Keratinocyte (primary cell): ENCODE measurements at regions not wholly inside any gene's neighbourhood (a gene's known extent, or its start where the extent isn't known, plus 50 kb on each side); places are given as distances from the start of the nearest gene placed in this dataset.

Source experiments
- DNase-seq: peaks from one replicate; pipeline ENCODE4 v3.0.0-alpha.2; 2011; ENCODE audit warnings: low read depth, missing footprints, low spot score
- FAIRE-seq: peaks from 2 replicates; lab custom pipeline; 2011; peaks lifted over from hg19 to GRCh38; lab: Jason Lieb, UNC
- H2AFZ ChIP-seq: 2 replicates; pipeline ENCODE4 v1.6.0; 2012; ENCODE audit warnings: low read length, control low read depth, inconsistent platforms; ENCODE audit not compliant: control insufficient read depth
- H3K27ac ChIP-seq: 2 replicates; pipeline ENCODE4 v1.5.1; 2011; ENCODE audit warnings: low read length; ENCODE audit not compliant: control insufficient read depth, insufficient read depth
- H3K27me3 ChIP-seq: 3 replicates; pipeline ENCODE4 v1.6.0; 2011; ENCODE audit warnings: low read length; ENCODE audit not compliant: control insufficient read depth, insufficient read depth; ENCODE audit errors: extremely low read depth
- H3K36me3 ChIP-seq, 2 experiments: 2 replicates in 1 of 2; 3 replicates in 1 of 2; pipeline ENCODE4 v1.5.1; 2011; ENCODE audit warnings: low read length in 2 of 2, mild to moderate bottlenecking in 1 of 2; ENCODE audit not compliant: control insufficient read depth in 2 of 2, insufficient read depth in 2 of 2; ENCODE audit errors: extremely low read depth in 1 of 2
- H3K4me1 ChIP-seq: 3 replicates; pipeline ENCODE4 v1.5.1; 2011; ENCODE audit warnings: low read length; ENCODE audit not compliant: control insufficient read depth, insufficient read depth; ENCODE audit errors: extremely low read depth
- H3K4me2 ChIP-seq: 3 replicates; pipeline ENCODE4 v1.6.0; 2011; ENCODE audit warnings: low read depth, low read length; ENCODE audit not compliant: control insufficient read depth, insufficient read depth; ENCODE audit errors: extremely low read depth
- H3K4me3 ChIP-seq, 3 experiments: fragments of 200-600 bp in 1 of 3; sonication (generic) in 1 of 3; 2 replicates in 2 of 3; 3 replicates in 1 of 3; pipeline ENCODE4 v1.5.1; 2011 to 2016; ENCODE audit warnings: low read length in 3 of 3, mild to moderate bottlenecking in 3 of 3, control low read depth in 2 of 3, inconsistent platforms in 1 of 3, low read depth in 1 of 3, mixed read lengths in 1 of 3, mixed run types in 1 of 3, moderate library complexity in 1 of 3; ENCODE audit not compliant: control insufficient read depth in 2 of 3, insufficient read depth in 2 of 3; ENCODE audit errors: extremely low read depth in 1 of 3
- H3K79me2 ChIP-seq: 2 replicates; pipeline ENCODE4 v1.6.0; 2012; ENCODE audit warnings: low read length; ENCODE audit not compliant: control insufficient read depth, insufficient read depth
- H3K9ac ChIP-seq: 3 replicates; pipeline ENCODE4 v1.6.0; 2011; ENCODE audit warnings: low read length; ENCODE audit not compliant: control insufficient read depth, insufficient read depth; ENCODE audit errors: extremely low read depth
- H3K9me1 ChIP-seq: 3 replicates; pipeline ENCODE4 v1.6.0; 2011; ENCODE audit warnings: low read length; ENCODE audit not compliant: control insufficient read depth, insufficient read depth; ENCODE audit errors: extremely low read depth
- H3K9me3 ChIP-seq: 2 replicates; pipeline ENCODE4 v1.5.1; 2012; ENCODE audit warnings: low read depth, low read length; ENCODE audit not compliant: control insufficient read depth
- H4K20me1 ChIP-seq: 3 replicates; pipeline ENCODE4 v1.6.0; 2011; ENCODE audit warnings: low read length; ENCODE audit not compliant: control insufficient read depth, insufficient read depth; ENCODE audit errors: extremely low read depth
- CTCF ChIP-seq, 3 experiments: IDR thresholded peaks in 1 of 3; conservative IDR thresholded peaks in 1 of 3; optimal IDR thresholded peaks in 1 of 3; 2 replicates in 2 of 3; 3 replicates in 1 of 3; pipeline versions ENCODE3 to v1.5.1; 2011; ENCODE audit warnings: low read length in 3 of 3, mild to moderate bottlenecking in 3 of 3, moderate library complexity in 2 of 3, control low read depth in 1 of 3, inconsistent platforms in 1 of 3; ENCODE audit not compliant: insufficient read depth in 2 of 3; ENCODE audit errors: extremely low read depth in 1 of 3
- EZH2 ChIP-seq: IDR thresholded peaks from one replicate; pipeline ENCODE4 v1.6.1; 2012; ENCODE audit warnings: inconsistent platforms, mild to moderate bottlenecking, low read length, moderate library complexity
- dilution Hi-C: fragments of 300-500 bp; cut with MboI; formaldehyde crosslinking; loops from one replicate; pipeline ENCODE4 v1.7.0; 2020; ENCODE audit warnings: low sequenced_read_pairs; ENCODE audit not compliant: extremely low pct_ligation_motif_present

DNA sequence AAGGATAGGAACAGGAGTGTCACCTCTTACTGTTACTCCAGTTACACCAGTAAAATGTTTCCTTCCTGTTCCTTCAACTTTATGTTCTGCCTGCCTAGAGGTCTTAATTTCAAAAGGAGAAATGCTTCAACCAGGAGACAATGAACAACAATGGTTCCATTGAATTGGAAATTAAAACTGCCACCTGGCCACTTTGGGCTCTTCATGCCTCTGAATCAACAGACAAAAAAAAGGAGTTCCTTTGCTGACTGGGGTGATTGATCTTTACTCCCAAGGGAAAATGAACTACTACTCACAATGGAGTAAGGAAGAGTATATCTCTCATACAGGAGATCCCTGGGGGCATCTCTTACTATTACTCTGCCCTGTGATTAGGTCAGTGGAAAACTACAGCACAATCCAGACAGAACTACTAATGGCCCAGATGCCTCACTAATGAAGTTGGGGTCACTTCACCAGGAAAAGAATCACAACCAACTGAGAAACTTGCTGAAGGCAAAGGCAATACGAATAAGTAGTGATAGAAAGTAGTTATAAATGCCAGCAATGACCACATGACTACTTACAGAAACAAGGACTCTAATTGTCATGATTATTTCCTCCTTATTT is 76.6 kb upstream of the PRDX6 start:
- no peaks in the 10 kb centered on the region for H3K36me3 ChIP-seq
- no peak overlapping the region for H2AFZ ChIP-seq
- dilution Hi-C loops, result no loop called here
- no peak overlapping the region for H3K4me3 ChIP-seq
- no peaks in the 10 kb centered on the region for H3K27me3 ChIP-seq
- TF ChIP-seq CTCF (optimal IDR thresholded peaks at IDR 0.05 in 1 of 3, IDR thresholded peaks at IDR 0.05 in 1 of 3, conservative IDR thresholded peaks at IDR 0.05 in 1 of 3; ENCODE audit: extremely low read depth in 1 of 3, insufficient read depth in 2 of 3, low read length in 3 of 3), result no peak
- no peak for TF ChIP-seq EZH2
- no peaks in the 10 kb centered on the region for H4K20me1 ChIP-seq
- FAIRE-seq (no peak), DNase-seq (no peak)
- H3K4me2 ChIP-seq, result no peak overlapping the region
- H3K4me1 ChIP-seq, result peaks cover 4% of the 10 kb centered on the region
- no peaks in the 10 kb centered on the region for H3K9me3 ChIP-seq
- H3K79me2 ChIP-seq, result no peaks in the 10 kb centered on the region
- no peak overlapping the region for H3K27ac ChIP-seq
- H3K9ac ChIP-seq, result no peak overlapping the region
- H3K9me1 ChIP-seq, result no peaks in the 10 kb centered on the region

GRCh38 chr1:173403996-173404395 is 73.1 kb upstream of the PRDX6 start:
- dilution Hi-C loops, result no loop called here

More at GRCh38 chr1:173403996-173404395, 73.1 kb upstream of the PRDX6 start:
- Histone ChIP-seq H3K4me1 (peaks cover 14% of the 10 kb centered on the region), H3K79me2 (no peaks in the 10 kb centered on the region), H3K4me2 (no peak overlapping the region), H3K27me3 (no peaks in the 10 kb centered on the region), H3K27ac (no peak overlapping the region), H4K20me1 (no peaks in the 10 kb centered on the region), H3K4me3 (no peak overlapping the region), H3K9ac (no peak overlapping the region), H3K36me3 (no peaks in the 10 kb centered on the region), H3K9me1 (no peaks in the 10 kb centered on the region), H2AFZ (no peak overlapping the region), H3K9me3 (no peaks in the 10 kb centered on the region)
- no peak for FAIRE-seq
- DNase-seq, result no peak
- no peak for TF ChIP-seq EZH2
- TF ChIP-seq CTCF (optimal IDR thresholded peaks at IDR 0.05 in 1 of 3, IDR thresholded peaks at IDR 0.05 in 1 of 3, conservative IDR thresholded peaks at IDR 0.05 in 1 of 3; ENCODE audit: extremely low read depth in 1 of 3, insufficient read depth in 2 of 3, low read length in 3 of 3), result no peak
